Uterus (tissue), 2 donors: ENCODE measurements at regions not wholly inside any gene's neighbourhood (a gene's known extent, or its start where the extent isn't known, plus 50 kb on each side); places are given as distances from the start of the nearest gene placed in this dataset.

ENCODE experiments used
- CTCF ChIP-seq, 4 experiments: fragments of 200-600 bp in 2 of 4; fragments of 450-650 bp in 2 of 4; sonication (generic) in 2 of 4; IDR thresholded peaks; one replicate each; pipeline ENCODE4 v1.5.1; 2016 to 2019; ENCODE audit warnings: antibody characterized with exemption in 4 of 4, mild to moderate bottlenecking in 2 of 4, moderate library complexity in 1 of 4
- POLR2A ChIP-seq, 2 donors: fragments of 450-650 bp; IDR thresholded peaks; one replicate each; pipeline ENCODE4 v1.6.1; 2016; ENCODE audit warnings: antibody characterized with exemption in 2 of 2, mild to moderate bottlenecking in 1 of 2, moderate library complexity in 1 of 2

GRCh38 chr7:155991470-155991869 lies 179.2 kb upstream of the SHH start:
- TF ChIP-seq CTCF (IDR thresholded peaks at IDR 0.05) (no peak), POLR2A (IDR thresholded peaks at IDR 0.05) (no peak)
